ENCODE measurements at regions not wholly inside any gene's neighbourhood (a gene's known extent, or its start where the extent isn't known, plus 50 kb on each side); places are given as distances from the start of the nearest gene placed in this dataset.

DNA sequence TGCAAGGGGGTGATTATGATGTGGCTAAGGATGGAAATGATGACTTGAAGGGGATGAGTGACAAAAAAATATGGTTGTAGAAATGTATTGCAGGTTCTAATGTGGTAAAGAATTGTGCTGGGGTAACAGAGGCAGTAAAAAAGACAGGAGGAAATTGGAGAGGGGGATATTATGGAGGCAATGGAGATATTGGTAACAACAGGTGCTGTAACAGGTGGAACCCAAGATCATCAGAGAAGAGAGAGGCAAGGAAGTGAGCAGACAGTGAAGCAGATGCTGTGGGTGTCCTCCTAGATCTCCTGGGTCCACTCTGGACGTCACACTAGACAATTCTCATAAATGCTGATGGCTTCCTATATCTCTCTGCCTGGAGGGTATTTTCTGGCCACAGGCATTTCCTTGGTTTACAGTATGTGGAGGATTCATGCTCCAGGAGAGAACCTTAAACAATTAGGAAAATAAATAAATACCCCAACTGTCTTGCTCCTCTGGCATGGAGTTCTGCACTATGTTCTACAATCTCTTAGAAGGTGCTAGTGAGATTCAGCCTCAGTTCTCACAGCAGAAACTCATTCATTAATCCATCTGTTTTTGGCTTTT, 620.3 kb upstream of the PLXNA2 start:
- Histone ChIP-seq H3K4me1 (ENCODE audit: insufficient read depth, low read length) (no peaks in the 10 kb centered on the region), H3K9me3 (ENCODE audit: insufficient read depth, low read length, severe bottlenecking) (no peaks in the 10 kb centered on the region), H3K4me2 (ENCODE audit: insufficient read depth, low read length) (no peak overlapping the region), H2AFZ (ENCODE audit: low read depth, low read length) (no peak overlapping the region), H3K36me3 (ENCODE audit: insufficient read depth, low read length) (no peaks in the 10 kb centered on the region), H4K20me1 (ENCODE audit: insufficient read depth, low read length) (no peaks in the 10 kb centered on the region), H3K27me3 (ENCODE audit: insufficient read depth, low read length, poor library complexity) (peaks cover 4% of the 10 kb centered on the region), H3K27ac (ENCODE audit: low read length) (no peak overlapping the region), H3K79me2 (ENCODE audit: insufficient read depth, low read length) (no peaks in the 10 kb centered on the region), H3K4me3 (ENCODE audit: low read depth in 1 of 2, low read length in 2 of 2) (no peak overlapping the region), H3K9ac (ENCODE audit: low read depth, low read length) (no peak overlapping the region)
- DNase-seq = no peak
- no peak for ATAC-seq (ENCODE audit: insufficient read depth, low read depth)
- TF ChIP-seq, protein P1, sequence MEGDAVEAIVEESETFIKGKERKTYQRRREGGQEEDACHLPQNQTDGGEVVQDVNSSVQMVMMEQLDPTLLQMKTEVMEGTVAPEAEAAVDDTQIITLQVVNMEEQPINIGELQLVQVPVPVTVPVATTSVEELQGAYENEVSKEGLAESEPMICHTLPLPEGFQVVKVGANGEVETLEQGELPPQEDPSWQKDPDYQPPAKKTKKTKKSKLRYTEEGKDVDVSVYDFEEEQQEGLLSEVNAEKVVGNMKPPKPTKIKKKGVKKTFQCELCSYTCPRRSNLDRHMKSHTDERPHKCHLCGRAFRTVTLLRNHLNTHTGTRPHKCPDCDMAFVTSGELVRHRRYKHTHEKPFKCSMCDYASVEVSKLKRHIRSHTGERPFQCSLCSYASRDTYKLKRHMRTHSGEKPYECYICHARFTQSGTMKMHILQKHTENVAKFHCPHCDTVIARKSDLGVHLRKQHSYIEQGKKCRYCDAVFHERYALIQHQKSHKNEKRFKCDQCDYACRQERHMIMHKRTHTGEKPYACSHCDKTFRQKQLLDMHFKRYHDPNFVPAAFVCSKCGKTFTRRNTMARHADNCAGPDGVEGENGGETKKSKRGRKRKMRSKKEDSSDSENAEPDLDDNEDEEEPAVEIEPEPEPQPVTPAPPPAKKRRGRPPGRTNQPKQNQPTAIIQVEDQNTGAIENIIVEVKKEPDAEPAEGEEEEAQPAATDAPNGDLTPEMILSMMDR (IDR thresholded peaks at IDR 0.05; ENCODE audit: borderline replicate concordance, extremely low read depth, low read length, poor library complexity, severe bottlenecking) = no peak
- no peak for TF ChIP-seq EZH2 (IDR thresholded peaks at IDR 0.05; ENCODE audit: borderline replicate concordance, low read depth, low read length, severe bottlenecking)

DNA sequence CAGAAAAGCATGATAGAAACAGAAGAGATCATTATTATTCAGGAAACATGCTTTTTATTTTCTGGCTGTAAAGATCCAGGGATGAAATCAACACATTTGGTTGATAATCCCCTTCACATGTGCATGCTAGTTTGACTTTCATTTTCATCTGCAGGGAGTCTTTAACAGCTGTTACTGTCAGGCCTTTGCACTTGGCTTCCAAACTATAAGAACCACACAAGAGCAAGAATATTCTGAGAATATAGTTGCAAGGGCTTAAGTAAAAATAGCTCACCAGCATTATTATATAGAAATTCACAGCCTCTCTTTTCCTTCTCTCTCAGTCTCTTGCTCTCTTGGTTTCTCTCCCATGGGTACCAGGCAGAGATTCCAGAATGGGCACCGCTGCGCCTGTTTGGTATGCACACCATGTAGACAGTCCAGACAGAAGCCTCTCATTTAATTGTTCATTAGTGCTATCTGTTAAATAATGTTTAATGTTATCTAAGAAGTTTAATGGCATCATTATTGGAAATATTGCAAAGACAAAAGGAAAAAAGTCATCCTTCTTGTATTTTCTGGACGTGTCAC, 622.3 kb upstream of the PLXNA2 start:
- Histone ChIP-seq H3K9ac (ENCODE audit: low read depth, low read length) (no peak overlapping the region), H3K36me3 (ENCODE audit: insufficient read depth, low read length) (no peaks in the 10 kb centered on the region), H3K27ac (ENCODE audit: low read length) (no peak overlapping the region), H3K4me2 (ENCODE audit: insufficient read depth, low read length) (no peak overlapping the region), H3K4me1 (ENCODE audit: insufficient read depth, low read length) (no peaks in the 10 kb centered on the region), H3K79me2 (ENCODE audit: insufficient read depth, low read length) (no peaks in the 10 kb centered on the region), H3K4me3 (ENCODE audit: low read depth in 1 of 2, low read length in 2 of 2) (no peak overlapping the region), H3K9me3 (ENCODE audit: insufficient read depth, low read length, severe bottlenecking) (no peaks in the 10 kb centered on the region), H4K20me1 (ENCODE audit: insufficient read depth, low read length) (no peaks in the 10 kb centered on the region), H3K27me3 (ENCODE audit: insufficient read depth, low read length, poor library complexity) (peaks cover 4% of the 10 kb centered on the region), H2AFZ (ENCODE audit: low read depth, low read length) (no peak overlapping the region)
- no peak for DNase-seq
- TF ChIP-seq, protein P1 (IDR thresholded peaks at IDR 0.05; ENCODE audit: borderline replicate concordance, extremely low read depth, low read length, poor library complexity, severe bottlenecking) = no peak
- TF ChIP-seq EZH2 (IDR thresholded peaks at IDR 0.05; ENCODE audit: borderline replicate concordance, low read depth, low read length, severe bottlenecking) = no peak
- no peak for ATAC-seq (ENCODE audit: insufficient read depth, low read depth)

- Histone ChIP-seq H3K4me1 (ENCODE audit: insufficient read depth, low read length) (no peaks in the 10 kb centered on the region), H3K36me3 (ENCODE audit: insufficient read depth, low read length) (no peaks in the 10 kb centered on the region), H4K20me1 (ENCODE audit: insufficient read depth, low read length) (no peaks in the 10 kb centered on the region), H3K79me2 (ENCODE audit: insufficient read depth, low read length) (no peaks in the 10 kb centered on the region), H3K9ac (ENCODE audit: low read depth, low read length) (no peak overlapping the region), H3K4me2 (ENCODE audit: insufficient read depth, low read length) (no peak overlapping the region), H3K27ac (ENCODE audit: low read length) (no peak overlapping the region), H3K9me3 (ENCODE audit: insufficient read depth, low read length, severe bottlenecking) (no peaks in the 10 kb centered on the region), H3K27me3 (ENCODE audit: insufficient read depth, low read length, poor library complexity) (peaks cover 4% of the 10 kb centered on the region), H2AFZ (ENCODE audit: low read depth, low read length) (no peak overlapping the region), H3K4me3 (ENCODE audit: low read depth in 1 of 2, low read length in 2 of 2) (no peak overlapping the region)
- ATAC-seq (ENCODE audit: insufficient read depth, low read depth) (no peak), DNase-seq (no peak)
- TF ChIP-seq, protein P1 (IDR thresholded peaks at IDR 0.05; ENCODE audit: borderline replicate concordance, extremely low read depth, low read length, poor library complexity, severe bottlenecking) = no peak
- TF ChIP-seq EZH2 (IDR thresholded peaks at IDR 0.05; ENCODE audit: borderline replicate concordance, low read depth, low read length, severe bottlenecking) = no peak
These were observed 624.4 kb upstream of the PLXNA2 start for GRCh38 chr1:208868554-208868953.

Measured in DND-41 (cell line).